ENCODE measurements at regions not wholly inside any gene's neighbourhood (a gene's known extent, or its start where the extent isn't known, plus 50 kb on each side); places are given as distances from the start of the nearest gene placed in this dataset.
A peak's percentile ranks its signal among the peaks of the same experiment; 100 is the strongest.
"Not testable (repeated sequence)": the region's sequence is repeated elsewhere in the genome, so short reads cannot be mapped to it uniquely, and the experiment has no call there.

DNA sequence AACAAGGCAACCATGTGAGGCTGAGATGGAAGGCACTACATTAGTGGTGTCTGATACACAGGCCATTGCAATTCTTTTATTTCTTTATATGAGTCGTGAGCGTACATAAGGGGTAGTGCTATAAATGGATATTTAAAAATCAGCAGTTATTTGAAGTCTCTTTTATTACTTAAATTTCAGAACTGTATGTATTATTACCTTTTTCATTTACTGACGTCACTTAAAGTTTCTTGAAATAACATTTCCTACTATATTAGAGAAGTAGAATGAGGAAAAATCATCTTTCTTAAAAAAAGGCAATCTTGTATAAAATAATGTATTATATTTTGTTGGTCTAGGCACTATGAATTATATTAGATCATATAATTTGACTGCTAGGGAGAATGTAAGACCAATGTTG lies 280.9 kb upstream of the CYLC2 start:
- no peak for DNase-seq

DNA sequence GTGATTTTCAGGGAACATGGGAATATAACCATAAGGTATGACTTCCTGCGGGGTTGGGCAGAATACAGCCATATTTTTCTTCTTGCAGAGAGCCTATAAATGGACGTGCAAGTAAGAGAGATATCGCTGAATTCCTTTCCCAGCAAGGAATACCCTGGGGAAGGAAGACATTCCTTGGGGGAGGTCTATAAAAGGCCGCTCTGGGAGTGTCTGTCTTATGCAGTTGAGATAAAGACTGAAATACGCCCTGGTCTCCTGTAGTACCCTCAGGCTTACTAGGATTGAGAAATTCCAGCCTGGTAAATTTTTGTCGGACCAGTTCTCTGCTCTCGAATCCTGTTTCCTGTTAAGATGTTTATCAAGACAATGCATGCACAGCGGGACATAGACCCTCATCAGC lies 282.2 kb upstream of the CYLC2 start:
- not testable (repeated sequence) for DNase-seq

- DNase-seq: no peak
Measured at GRCh38 chr9:102700936-102701335, 294.2 kb upstream of the CYLC2 start.

DNA sequence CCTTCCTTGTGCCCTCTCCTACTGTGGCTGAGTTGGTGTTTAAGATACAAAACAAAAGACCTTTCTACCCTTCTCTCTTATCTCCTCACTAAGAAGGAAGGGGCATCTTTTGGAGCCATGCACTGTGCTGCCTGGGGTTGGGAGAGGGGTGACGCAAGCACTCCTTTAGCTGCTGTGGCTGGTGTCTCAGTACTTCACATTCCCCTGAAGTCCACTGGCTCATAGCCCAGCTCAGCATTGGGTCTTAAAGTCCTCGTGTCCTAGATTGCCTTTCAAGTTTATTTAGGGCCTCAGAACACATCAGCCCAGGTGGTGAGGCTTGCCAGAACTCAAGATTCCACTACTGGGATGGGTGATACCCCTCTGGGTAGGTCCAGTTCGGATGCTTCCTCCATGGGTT lies 325.9 kb upstream of the CYLC2 start:
- no peak for DNase-seq

- no peak for DNase-seq
Measured at GRCh38 chr9:102652471-102652870, 342.7 kb upstream of the CYLC2 start.

DNA sequence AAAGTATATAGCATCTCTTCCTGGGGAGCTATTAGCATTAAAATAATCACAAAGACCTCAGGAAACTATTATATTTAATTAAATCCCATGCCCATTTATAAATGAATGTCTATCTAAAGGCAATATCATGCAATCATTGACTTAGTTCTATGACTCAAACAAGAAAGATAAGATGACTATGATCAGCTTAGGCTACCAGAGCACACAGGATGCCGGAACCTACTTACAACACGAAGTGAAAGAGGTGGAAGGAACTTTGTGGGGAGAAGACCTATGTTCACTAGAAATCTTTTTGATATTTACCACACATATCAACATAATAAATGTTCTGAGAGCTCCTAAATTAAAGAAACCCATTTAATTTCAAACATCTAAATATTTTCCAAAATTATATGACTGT lies 344.2 kb upstream of the CYLC2 start:
- DNase-seq: no peak

GRCh38 chr9:102642651-102643050 lies 352.5 kb upstream of the CYLC2 start:
- no peak for DNase-seq

DNA sequence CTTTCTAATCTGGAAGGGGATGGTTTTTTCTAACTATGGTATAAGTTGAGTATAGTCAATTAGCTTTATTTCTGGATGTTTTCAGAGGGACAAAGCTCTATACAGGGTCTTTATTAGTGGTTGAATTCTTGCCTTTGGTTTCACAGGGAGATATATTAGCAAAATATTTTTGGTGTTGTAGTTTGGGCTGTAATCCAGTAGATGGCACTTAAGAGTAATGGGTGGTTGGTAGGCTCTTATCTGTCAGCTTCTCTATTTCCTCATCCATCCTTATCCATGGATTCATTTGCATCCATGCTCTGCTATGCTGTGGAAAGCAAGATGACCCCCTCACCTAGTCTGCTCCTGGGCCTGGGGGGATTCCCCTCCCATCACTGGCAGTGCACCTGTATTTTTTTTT lies 363.6 kb upstream of the CYLC2 start:
- DNase-seq: no peak

GRCh38 chr9:102609461-102609860 lies 385.7 kb upstream of the CYLC2 start:
- DNase-seq: no peak

GRCh38 chr9:102603198-102604195 lies 391.6 kb upstream of the CYLC2 start:
- DNase-seq: not testable (repeated sequence)

DNA sequence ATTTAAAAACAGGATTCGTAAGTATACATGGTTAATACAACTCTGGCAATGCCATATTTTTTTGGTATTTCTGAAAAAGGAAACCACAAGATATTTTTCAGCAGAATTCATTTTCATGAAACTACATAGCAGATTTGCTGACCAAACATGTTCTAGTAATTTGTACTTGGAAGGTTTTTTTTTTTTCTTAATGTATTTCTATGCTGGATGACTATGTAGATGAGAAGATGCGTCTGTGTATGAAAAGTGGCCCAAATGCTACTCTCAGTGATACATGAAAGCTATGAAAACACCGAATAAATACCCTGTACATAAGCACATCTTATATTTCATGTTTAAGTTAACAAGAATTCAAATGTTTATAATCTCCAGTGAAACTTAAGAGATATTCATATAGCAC lies 400.9 kb upstream of the CYLC2 start:
- DNase-seq: no peak

DNA sequence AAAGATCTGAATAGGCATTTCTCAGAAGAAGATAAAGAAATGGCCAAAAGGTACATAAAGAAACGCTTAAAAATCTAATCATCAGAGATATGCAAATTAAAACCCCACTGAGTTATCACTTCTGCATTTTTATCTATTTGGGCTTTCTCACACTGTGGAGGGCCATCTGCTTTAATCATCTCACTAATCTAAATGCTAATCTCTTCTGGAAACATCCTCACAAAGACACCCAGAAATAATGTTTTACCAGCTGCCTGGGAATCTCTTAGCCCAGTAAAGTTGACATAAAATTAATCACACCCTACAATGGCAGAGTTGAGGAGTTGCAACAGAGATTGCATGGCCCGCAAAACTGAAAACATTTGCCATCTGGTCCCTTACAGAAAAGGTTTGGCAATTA lies 407.9 kb upstream of the CYLC2 start:
- peak; percentile 15 for DNase-seq

GRCh38 chr9:102569436-102569835 lies 425.7 kb upstream of the CYLC2 start:
- no peak for DNase-seq

DNA sequence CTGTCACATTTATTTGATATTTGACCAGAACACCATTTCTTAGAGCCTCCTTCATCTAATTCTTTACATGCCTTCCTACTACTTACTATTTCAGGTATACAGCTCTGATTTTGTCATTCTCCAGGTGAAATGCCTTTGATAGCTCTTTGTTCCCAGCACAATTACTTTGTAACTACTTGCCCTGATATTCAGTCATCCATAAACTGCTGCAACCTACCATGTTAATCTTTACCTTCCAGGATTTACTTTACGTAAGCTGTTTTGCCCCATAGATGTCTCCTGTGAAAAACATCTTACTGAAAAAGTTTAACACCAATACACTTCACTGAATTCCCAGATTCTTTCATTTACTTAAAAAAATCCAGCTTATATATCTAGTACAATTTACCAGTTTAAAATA lies 443.8 kb upstream of the CYLC2 start:
- no peak for DNase-seq

- no peak for DNase-seq
Measured at GRCh38 chr9:102550886-102551285, 444.2 kb upstream of the CYLC2 start.

DNA sequence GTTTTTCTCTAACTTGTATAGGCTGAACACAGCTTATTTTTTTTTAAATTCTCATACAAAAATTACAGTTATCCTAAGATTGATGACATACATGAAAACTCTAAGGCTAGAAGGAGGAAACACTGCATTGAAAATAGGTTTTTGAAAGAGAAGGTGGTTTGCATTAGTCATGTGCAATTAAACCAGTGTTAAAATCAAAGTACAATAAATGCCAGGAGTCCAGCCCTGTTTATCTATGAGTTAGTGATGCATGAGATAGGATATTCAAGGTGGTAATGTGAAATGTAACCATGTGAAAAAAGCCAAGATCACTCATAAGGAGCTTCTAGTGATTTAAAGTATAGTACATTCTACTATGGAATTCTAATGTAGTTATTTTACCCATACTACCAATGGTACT lies 444.9 kb upstream of the CYLC2 start:
- no peak for DNase-seq

- DNase-seq: no peak
Measured at GRCh38 chr9:102534031-102534430, 461.1 kb upstream of the CYLC2 start.

- no peak for DNase-seq
Measured at GRCh38 chr9:102521097-102521755, 473.9 kb upstream of the CYLC2 start.

- no peak for DNase-seq
Measured at GRCh38 chr9:102519423-102519822, 475.7 kb upstream of the CYLC2 start.

- peak; percentile 33 for DNase-seq
Measured at GRCh38 chr9:102518324-102518723, 476.8 kb upstream of the CYLC2 start.

GRCh38 chr9:102514541-102514940 lies 480.6 kb upstream of the CYLC2 start:
- DNase-seq: peak; percentile 45

- DNase-seq: no peak
Measured at GRCh38 chr9:102507044-102507687, 488.0 kb upstream of the CYLC2 start.

GRCh38 chr9:102506406-102506805 lies 488.7 kb upstream of the CYLC2 start:
- no peak for DNase-seq

- DNase-seq: no peak
Measured at GRCh38 chr9:102499468-102499867, 495.7 kb upstream of the CYLC2 start.

Measured in COR-L47 (cell line).